HPDE6-E6E7 (cell line): ENCODE measurements at regions not wholly inside any gene's neighbourhood (a gene's known extent, or its start where the extent isn't known, plus 50 kb on each side); places are given as distances from the start of the nearest gene placed in this dataset.

Experiments
- DNase-seq: peaks from one replicate; pipeline ENCODE4 v3.0.0; 2011; ENCODE audit warnings: missing footprints; ENCODE audit errors: extremely low spot score

GRCh38 chrX:25219480-25219879 lies 203.7 kb upstream of the ARX start:
- DNase-seq = no peak

GRCh38 chrX:25213611-25214010 lies 197.8 kb upstream of the ARX start:
- no peak for DNase-seq

- DNase-seq = no peak
These were observed 192.2 kb upstream of the ARX start for GRCh38 chrX:25207803-25208475.

- peak; percentile 10 for DNase-seq
These were observed 191.0 kb upstream of the ARX start for GRCh38 chrX:25206778-25207177.

- DNase-seq = no peak
These were observed 188.4 kb upstream of the ARX start for GRCh38 chrX:25204182-25204581.

GRCh38 chrX:25202827-25203226 lies 187.1 kb upstream of the ARX start:
- DNase-seq = no peak

- no peak for DNase-seq
These were observed 183.1 kb upstream of the ARX start for GRCh38 chrX:25198891-25199290.

- no peak for DNase-seq
These were observed 182.5 kb upstream of the ARX start for GRCh38 chrX:25198253-25198652.

- DNase-seq = no peak
These were observed 180.5 kb upstream of the ARX start for GRCh38 chrX:25196221-25196620.

GRCh38 chrX:25191403-25191802 lies 175.6 kb upstream of the ARX start:
- DNase-seq = no peak

GRCh38 chrX:25181775-25182174 lies 166.0 kb upstream of the ARX start:
- DNase-seq = no peak

GRCh38 chrX:25180242-25180641 lies 164.5 kb upstream of the ARX start:
- DNase-seq = no peak

GRCh38 chrX:25178555-25178954 lies 162.8 kb upstream of the ARX start:
- DNase-seq = no peak

GRCh38 chrX:25175743-25176142 lies 160.0 kb upstream of the ARX start:
- DNase-seq = no peak

- DNase-seq = no peak
These were observed 159.4 kb upstream of the ARX start for GRCh38 chrX:25175171-25175570.

- DNase-seq = no peak
These were observed 150.8 kb upstream of the ARX start for GRCh38 chrX:25166546-25166945.

- DNase-seq = no peak
These were observed 150.4 kb upstream of the ARX start for GRCh38 chrX:25166145-25166544.

GRCh38 chrX:25158635-25159034 lies 142.9 kb upstream of the ARX start:
- DNase-seq = no peak

- no peak for DNase-seq
These were observed 141.1 kb upstream of the ARX start for GRCh38 chrX:25156832-25157231.

GRCh38 chrX:25156323-25156722 lies 140.6 kb upstream of the ARX start:
- no peak for DNase-seq

- no peak for DNase-seq
These were observed 138.4 kb upstream of the ARX start for GRCh38 chrX:25154168-25154567.

- no peak for DNase-seq
These were observed 136.0 kb upstream of the ARX start for GRCh38 chrX:25151749-25152148.

GRCh38 chrX:25144043-25144940 lies 128.5 kb upstream of the ARX start:
- peak; percentile 17 for DNase-seq
